ENCODE measurements at regions not wholly inside any gene's neighbourhood (a gene's known extent, or its start where the extent isn't known, plus 50 kb on each side); places are given as distances from the start of the nearest gene placed in this dataset.

DNA sequence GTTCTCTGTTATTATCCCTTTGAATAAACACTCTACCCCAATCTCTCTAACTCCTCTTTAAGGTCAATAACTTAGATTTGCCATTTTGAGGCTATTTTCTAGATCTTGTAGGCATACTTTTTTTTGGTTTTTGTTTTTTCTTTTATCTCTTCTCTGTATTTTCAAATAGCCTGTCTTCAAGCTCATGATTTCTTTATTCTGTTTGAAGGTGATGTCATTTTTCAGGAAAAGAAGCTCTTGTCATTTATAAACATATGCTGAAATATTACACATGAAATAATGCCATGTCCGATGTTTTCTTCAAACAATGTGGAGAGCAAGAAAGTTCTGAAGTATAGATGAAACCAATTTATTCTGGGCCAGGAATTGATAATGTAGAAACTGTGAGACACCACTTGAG, 57.5 kb upstream of the CABCOCO1 start:
- TF ChIP-seq, protein P1, sequence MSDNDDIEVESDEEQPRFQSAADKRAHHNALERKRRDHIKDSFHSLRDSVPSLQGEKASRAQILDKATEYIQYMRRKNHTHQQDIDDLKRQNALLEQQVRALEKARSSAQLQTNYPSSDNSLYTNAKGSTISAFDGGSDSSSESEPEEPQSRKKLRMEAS (IDR thresholded peaks at IDR 0.05; ENCODE audit: low read depth, low read length): no peak
- TF ChIP-seq MYC (IDR thresholded peaks at IDR 0.05; ENCODE audit: low read depth, low read length) (no peak), POLR2A (IDR thresholded peaks at IDR 0.05; ENCODE audit: extremely low read depth, insufficient read length) (no peak)
- TF ChIP-seq, protein P2, sequence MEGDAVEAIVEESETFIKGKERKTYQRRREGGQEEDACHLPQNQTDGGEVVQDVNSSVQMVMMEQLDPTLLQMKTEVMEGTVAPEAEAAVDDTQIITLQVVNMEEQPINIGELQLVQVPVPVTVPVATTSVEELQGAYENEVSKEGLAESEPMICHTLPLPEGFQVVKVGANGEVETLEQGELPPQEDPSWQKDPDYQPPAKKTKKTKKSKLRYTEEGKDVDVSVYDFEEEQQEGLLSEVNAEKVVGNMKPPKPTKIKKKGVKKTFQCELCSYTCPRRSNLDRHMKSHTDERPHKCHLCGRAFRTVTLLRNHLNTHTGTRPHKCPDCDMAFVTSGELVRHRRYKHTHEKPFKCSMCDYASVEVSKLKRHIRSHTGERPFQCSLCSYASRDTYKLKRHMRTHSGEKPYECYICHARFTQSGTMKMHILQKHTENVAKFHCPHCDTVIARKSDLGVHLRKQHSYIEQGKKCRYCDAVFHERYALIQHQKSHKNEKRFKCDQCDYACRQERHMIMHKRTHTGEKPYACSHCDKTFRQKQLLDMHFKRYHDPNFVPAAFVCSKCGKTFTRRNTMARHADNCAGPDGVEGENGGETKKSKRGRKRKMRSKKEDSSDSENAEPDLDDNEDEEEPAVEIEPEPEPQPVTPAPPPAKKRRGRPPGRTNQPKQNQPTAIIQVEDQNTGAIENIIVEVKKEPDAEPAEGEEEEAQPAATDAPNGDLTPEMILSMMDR (IDR thresholded peaks at IDR 0.05; ENCODE audit: low read depth, low read length): no peak
- no peak for DNase-seq (ENCODE audit: low read depth)

DNA sequence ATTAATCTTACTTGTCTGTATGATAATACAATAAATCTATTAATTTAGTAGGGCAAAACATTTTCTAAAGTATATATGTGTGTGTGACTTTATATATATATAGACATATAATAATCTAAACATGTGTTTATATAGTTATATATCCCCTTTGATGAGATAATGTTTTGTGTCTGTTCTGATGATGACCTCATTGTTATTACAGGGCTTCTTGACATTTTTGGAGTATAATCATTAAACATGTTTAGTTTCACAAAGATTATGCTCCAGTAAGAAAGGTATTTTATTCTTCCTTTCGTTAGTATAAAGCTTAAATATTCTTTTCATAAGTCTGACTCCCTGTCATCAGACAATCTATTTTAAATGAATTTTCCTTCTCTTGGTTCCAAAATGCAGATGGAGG, 62.3 kb upstream of the CABCOCO1 start:
- TF ChIP-seq, protein P1 (IDR thresholded peaks at IDR 0.05; ENCODE audit: low read depth, low read length): no peak
- no peak for TF ChIP-seq MYC (IDR thresholded peaks at IDR 0.05; ENCODE audit: low read depth, low read length)
- no peak for TF ChIP-seq POLR2A (IDR thresholded peaks at IDR 0.05; ENCODE audit: extremely low read depth, insufficient read length)
- TF ChIP-seq, protein P2 (IDR thresholded peaks at IDR 0.05; ENCODE audit: low read depth, low read length): no peak
- DNase-seq (ENCODE audit: low read depth): no peak
- no peak overlapping the region for H3K4me3 ChIP-seq (ENCODE audit: low read depth, low read length)

More for the DNA sequence above, 57.5 kb upstream of the CABCOCO1 start:
- H3K4me3 ChIP-seq (ENCODE audit: low read depth, low read length): no peak overlapping the region

DNA sequence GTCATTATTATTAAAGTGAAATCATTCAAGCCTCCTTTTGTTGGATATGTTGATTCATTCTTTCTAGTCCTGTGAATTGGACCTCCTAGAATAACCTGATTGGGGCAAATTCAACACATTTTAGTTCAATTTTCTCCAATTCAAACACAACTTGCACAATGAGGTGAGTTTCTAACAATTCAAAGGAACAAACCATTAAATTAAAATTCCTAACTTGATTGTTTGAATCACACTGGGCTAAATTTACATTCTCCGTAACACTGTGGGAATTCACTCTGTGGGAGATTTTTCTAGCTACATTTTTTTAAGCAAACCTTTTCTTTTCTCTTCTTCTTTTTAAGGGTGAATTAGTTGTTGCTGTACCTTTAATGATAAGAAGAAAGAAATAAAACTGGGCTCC, 68.3 kb upstream of the CABCOCO1 start:
- no peak for TF ChIP-seq MYC (IDR thresholded peaks at IDR 0.05; ENCODE audit: low read depth, low read length)
- TF ChIP-seq, protein P2 (IDR thresholded peaks at IDR 0.05; ENCODE audit: low read depth, low read length): no peak
- no peak for TF ChIP-seq POLR2A (IDR thresholded peaks at IDR 0.05; ENCODE audit: extremely low read depth, insufficient read length)
- TF ChIP-seq, protein P1 (IDR thresholded peaks at IDR 0.05; ENCODE audit: low read depth, low read length): no peak
- no peak for DNase-seq (ENCODE audit: low read depth)
- H3K4me3 ChIP-seq (ENCODE audit: low read depth, low read length): no peak overlapping the region

DNA sequence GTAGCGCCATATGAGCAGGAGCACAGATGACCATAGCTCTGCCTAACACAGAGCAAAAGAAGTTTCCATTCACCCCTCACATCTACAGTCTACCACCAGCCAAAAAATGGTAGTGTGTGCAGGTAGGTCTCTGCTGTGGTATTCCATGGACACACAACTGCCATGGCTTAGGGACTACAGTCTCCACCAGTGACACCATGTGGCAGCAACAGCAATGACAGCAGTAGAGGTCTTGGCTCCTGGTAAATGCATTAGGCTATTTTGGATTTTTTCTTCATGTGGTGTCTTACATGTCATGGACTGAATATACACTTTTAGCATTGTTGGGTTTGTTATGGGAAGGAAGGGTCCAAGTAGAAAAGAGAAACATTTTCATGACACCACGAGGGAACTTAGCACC, 70.1 kb upstream of the CABCOCO1 start:
- DNase-seq (ENCODE audit: low read depth): peak; percentile 33
- TF ChIP-seq POLR2A (IDR thresholded peaks at IDR 0.05; ENCODE audit: extremely low read depth, insufficient read length) (no peak), MYC (IDR thresholded peaks at IDR 0.05; ENCODE audit: low read depth, low read length) (no peak)
- TF ChIP-seq, protein P2 (IDR thresholded peaks at IDR 0.05; ENCODE audit: low read depth, low read length): peak; percentile 32
- TF ChIP-seq, protein P1 (IDR thresholded peaks at IDR 0.05; ENCODE audit: low read depth, low read length): 0 out of 2 replicates have a peak, but pooled peaks have one; percentile 15

DNA sequence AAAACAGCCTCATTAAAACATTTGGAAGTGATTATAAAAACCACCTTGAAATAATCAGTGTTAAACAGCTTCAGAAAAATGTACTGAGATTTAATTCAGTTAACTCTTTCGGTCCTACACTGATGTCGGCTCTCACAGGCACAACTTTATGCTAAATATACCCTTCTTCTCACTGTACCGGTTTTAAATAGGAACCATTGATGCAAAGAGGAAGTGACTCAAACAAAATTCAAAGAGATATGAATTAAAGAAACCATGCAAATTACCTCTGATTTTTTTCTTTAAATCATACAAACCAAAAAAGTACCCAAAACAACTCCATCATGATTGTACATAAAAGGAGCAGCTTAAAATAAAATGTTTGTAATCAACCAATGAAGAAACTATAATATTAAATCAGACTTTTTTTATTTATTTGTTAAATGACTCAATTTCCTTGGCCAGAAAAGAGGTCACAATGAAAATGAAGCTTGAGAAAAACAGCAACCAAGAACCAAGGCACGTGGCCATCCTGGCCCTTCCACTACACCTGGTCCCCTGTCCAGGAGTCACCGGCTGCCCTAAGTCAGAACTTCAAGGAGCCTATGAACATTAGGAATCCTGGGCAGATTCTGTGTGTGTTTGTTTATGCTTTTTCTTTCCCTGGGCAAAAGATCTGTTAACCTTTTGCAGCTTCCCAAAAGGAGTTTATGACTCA, 73.0 kb upstream of the CABCOCO1 start:
- H3K4me3 ChIP-seq (ENCODE audit: low read depth, low read length): no peak overlapping the region
- TF ChIP-seq, protein P2 (IDR thresholded peaks at IDR 0.05; ENCODE audit: low read depth, low read length): no peak
- TF ChIP-seq, protein P1 (IDR thresholded peaks at IDR 0.05; ENCODE audit: low read depth, low read length): no peak
- TF ChIP-seq POLR2A (IDR thresholded peaks at IDR 0.05; ENCODE audit: extremely low read depth, insufficient read length) (no peak), MYC (IDR thresholded peaks at IDR 0.05; ENCODE audit: low read depth, low read length) (no peak)
- no peak for DNase-seq (ENCODE audit: low read depth)

More for the DNA sequence above, 70.1 kb upstream of the CABCOCO1 start:
- H3K4me3 ChIP-seq (ENCODE audit: low read depth, low read length): no peak overlapping the region

All from NB4 (cell line).